CD4-positive, CD25-positive, alpha-beta regulatory T cell (primary cell): ENCODE measurements at regions not wholly inside any gene's neighbourhood (a gene's known extent, or its start where the extent isn't known, plus 50 kb on each side); places are given as distances from the start of the nearest gene placed in this dataset.
A peak's percentile ranks its signal among the peaks of the same experiment; 100 is the strongest.

Experiments used
- ATAC-seq, 2 donors: fragments of 150-1000 bp; cut with Tn5 transposase; one replicate each; pipeline ENCODE4 v1.10.0; 2021; ENCODE audit warnings: low read depth in 2 of 2, moderate number of reproducible peaks in 2 of 2, moderate library complexity in 1 of 2
- DNase-seq, 3 donors: peaks; one replicate each; pipeline versions ENCODE4 v3.0.0 to v3.0.0-alpha.2; 2012 to 2022; ENCODE audit warnings: mixed read lengths in 1 of 3
- H3K27ac ChIP-seq: one replicate; pipeline ENCODE4 v1.7.0; 2013; ENCODE audit warnings: mild to moderate bottlenecking, low read length; ENCODE audit not compliant: insufficient read depth, poor library complexity, severe bottlenecking
- H3K27me3 ChIP-seq: one replicate; pipeline ENCODE4 v1.7.0; 2013; ENCODE audit warnings: low read length; ENCODE audit not compliant: control insufficient read depth, insufficient read depth
- H3K36me3 ChIP-seq: one replicate; pipeline ENCODE4 v1.7.0; 2013; ENCODE audit warnings: mild to moderate bottlenecking, low read length, moderate library complexity; ENCODE audit not compliant: control insufficient read depth, insufficient read depth
- H3K4me1 ChIP-seq: 2 replicates; pipeline ENCODE4 v1.7.0; 2013; ENCODE audit warnings: mild to moderate bottlenecking, low read length; ENCODE audit not compliant: insufficient read depth, control insufficient read depth, poor library complexity, severe bottlenecking
- H3K4me3 ChIP-seq: one replicate; pipeline ENCODE4 v1.7.0; 2013; ENCODE audit warnings: low read depth, mild to moderate bottlenecking, low read length, moderate library complexity
- H3K9me3 ChIP-seq, 2 experiments: 1 replicate in 1 of 2; 2 replicates in 1 of 2; pipeline ENCODE4 v1.7.0; 2013; ENCODE audit warnings: low read length in 2 of 2, mild to moderate bottlenecking in 1 of 2, moderate library complexity in 1 of 2; ENCODE audit not compliant: control insufficient read depth in 2 of 2
- H3K27ac Mint-ChIP-seq, 3 donors: one replicate each; pipeline ENCODE4 v1.8.0; 2020 to 2022; ENCODE audit warnings: mild to moderate bottlenecking in 3 of 3, mixed read lengths in 3 of 3, moderate library complexity in 2 of 3
- H3K27me3 Mint-ChIP-seq: one replicate; pipeline ENCODE4 v1.8.0; 2022; ENCODE audit warnings: mild to moderate bottlenecking, mixed read lengths
- H3K36me3 Mint-ChIP-seq: one replicate; pipeline ENCODE4 v1.8.0; 2020; ENCODE audit warnings: mixed read lengths
- H3K4me1 Mint-ChIP-seq, 4 donors: one replicate each; pipeline ENCODE4 v1.8.0; 2020 to 2022; ENCODE audit warnings: mixed read lengths in 4 of 4, mild to moderate bottlenecking in 1 of 4
- H3K4me3 Mint-ChIP-seq, 4 donors: one replicate each; pipeline ENCODE4 v1.8.0; 2020 to 2022; ENCODE audit warnings: mild to moderate bottlenecking in 4 of 4, mixed read lengths in 4 of 4, moderate library complexity in 3 of 4
- H3K9me3 Mint-ChIP-seq, 7 donors: one replicate each; pipeline ENCODE4 v1.8.0; 2020 to 2022; ENCODE audit warnings: mixed read lengths in 7 of 7, mild to moderate bottlenecking in 3 of 7, moderate library complexity in 2 of 7

DNA sequence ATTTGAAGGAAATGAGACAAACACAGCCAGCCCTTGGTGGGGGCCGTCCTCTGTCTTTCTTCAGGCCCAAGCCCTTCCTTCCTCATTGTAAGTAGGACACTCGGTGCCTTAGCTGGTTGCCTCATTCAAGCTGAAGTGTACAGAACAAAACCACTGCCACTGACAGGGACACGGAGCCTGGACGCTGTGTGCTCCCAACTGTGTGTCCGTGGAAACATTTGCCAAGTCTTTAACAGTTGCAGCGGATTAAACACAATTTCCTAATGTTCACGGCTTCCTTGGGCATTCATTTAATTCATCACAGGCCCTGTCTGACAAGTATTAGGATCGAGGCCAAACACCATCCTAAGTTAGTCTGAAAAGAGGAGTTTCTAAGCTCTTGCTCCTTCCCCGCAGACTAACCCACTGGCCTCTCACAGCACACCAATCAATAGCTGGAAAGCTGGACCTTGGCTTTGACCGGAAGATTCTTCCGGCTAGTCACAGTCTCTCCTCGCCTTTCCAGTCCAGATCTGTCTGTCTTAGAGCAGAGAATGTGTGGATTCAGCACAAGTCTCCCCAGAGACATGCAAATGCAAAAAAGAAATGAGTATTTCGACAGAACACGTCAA, 68.7 kb upstream of the ACSL3 start:
- H3K27me3 ChIP-seq: no peaks in the 10 kb centered on the region
- H3K4me3 ChIP-seq: no peak overlapping the region
- H3K9me3 Mint-ChIP-seq: no peaks in the 10 kb centered on the region
- peaks cover 7% of the 10 kb centered on the region for H3K4me1 ChIP-seq
- H3K27ac ChIP-seq: no peak overlapping the region
- no peaks in the 10 kb centered on the region for H3K36me3 Mint-ChIP-seq
- H3K27ac Mint-ChIP-seq: no peak overlapping the region
- H3K4me3 Mint-ChIP-seq: no peak overlapping the region
- DNase-seq: no peak
- peaks cover 7 to 16% (median 8%) of the 10 kb centered on the region in 4 donors for H3K4me1 Mint-ChIP-seq
- no peaks in the 10 kb centered on the region for H3K9me3 ChIP-seq
- ATAC-seq: no peak
- no peaks in the 10 kb centered on the region for H3K27me3 Mint-ChIP-seq
- no peaks in the 10 kb centered on the region for H3K36me3 ChIP-seq

DNA sequence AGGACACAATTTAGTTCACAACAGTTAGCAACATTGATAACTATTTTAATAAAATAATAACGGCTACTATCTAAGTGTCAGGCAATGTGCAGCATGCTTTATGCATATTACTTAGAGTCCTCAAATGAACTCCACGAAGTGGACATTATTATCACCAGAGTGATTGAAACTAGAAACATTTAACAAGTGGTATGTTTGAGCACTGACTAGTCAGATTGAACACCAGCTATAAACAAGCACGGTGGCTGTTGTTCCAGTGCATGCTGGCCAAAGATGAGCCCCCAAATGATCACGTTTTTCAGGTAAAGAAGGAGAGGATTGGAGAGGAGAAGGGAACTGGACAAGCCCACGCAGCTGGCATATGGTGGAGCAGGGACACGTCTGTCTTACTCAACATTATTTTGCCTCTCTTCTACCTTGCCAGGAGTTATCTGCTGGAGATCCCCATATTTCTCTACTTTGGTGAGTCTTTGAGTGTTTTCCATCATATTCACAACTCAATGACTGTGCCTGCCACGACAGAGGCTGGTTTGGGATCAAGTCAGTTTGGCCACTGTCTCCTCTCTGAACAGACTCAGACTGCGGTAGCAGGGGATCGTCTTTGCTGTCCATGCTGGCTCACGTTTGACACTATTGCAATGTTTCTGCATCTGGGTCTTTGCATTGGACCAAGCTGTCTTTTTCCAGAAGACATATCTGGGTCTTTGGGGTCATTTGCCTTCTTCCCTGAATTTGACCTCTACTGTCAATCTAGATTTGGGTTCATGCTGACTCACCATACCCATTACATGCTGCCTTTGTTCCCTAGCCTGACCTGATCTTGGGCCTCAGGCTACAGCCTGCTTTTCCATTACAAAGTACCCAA, 66.0 kb upstream of the ACSL3 start:
- H3K27me3 ChIP-seq: no peaks in the 10 kb centered on the region
- no peaks in the 10 kb centered on the region for H3K36me3 ChIP-seq
- peak overlapping the region in 1 of 4 donors; percentile 73 for H3K4me3 Mint-ChIP-seq
- peaks cover 0 to 2% (median 0%) of the 10 kb centered on the region in 4 donors for H3K4me1 Mint-ChIP-seq
- no peak overlapping the region for H3K27ac Mint-ChIP-seq
- DNase-seq (no peak), ATAC-seq (no peak)
- H3K4me1 ChIP-seq: peaks cover 3% of the 10 kb centered on the region
- no peaks in the 10 kb centered on the region for H3K9me3 ChIP-seq
- peaks cover 7% of the 10 kb centered on the region for H3K27me3 Mint-ChIP-seq
- no peak overlapping the region for H3K4me3 ChIP-seq
- H3K27ac ChIP-seq: no peak overlapping the region
- no peaks in the 10 kb centered on the region for H3K36me3 Mint-ChIP-seq
- H3K9me3 Mint-ChIP-seq: no peaks in the 10 kb centered on the region

DNA sequence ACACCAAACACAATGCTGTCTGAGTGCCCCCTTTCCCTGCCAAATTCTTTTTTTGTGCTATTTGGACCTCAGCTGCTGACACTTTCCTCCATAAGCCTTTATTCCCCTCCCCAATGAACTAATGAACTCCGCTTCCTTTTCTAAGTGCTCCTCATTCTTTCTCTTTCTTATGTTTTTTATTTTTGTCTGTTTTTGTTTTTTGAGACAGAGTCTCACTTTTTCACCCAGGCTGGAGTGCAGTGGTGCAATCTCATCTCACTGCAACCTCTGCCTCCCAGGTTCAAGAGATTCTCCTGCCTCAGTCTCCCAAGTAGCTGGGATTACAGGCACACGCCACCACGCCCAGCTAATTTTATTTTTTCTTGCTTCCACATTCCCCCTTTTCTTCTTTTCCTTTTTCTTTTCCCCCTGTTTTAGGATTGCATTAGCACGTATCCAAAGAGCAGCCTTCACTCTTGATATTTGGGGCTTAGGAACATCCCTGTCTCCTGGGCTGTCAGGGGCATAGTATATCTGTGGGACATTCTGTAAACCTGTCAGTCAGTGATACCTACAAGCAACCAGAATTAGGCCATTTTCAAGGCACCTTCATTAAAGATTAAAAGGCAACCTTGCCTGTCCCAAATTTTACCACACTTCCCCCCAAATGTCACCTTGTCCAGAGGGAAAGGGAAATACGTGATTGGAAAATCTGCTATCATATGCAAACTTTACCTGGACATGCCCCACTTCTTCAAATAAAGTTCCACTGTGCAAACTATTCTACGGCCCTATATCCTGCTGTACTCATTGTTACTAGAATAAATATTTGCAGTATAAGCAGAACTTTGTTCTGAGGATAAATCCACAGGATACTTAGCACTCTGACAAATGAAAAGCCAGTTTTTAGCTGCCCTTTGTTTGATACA, 65.1 kb upstream of the ACSL3 start:
- H3K27me3 ChIP-seq: no peaks in the 10 kb centered on the region
- H3K9me3 ChIP-seq: no peaks in the 10 kb centered on the region
- Mint-ChIP-seq H3K27ac (no peak overlapping the region), H3K27me3 (peaks cover 7% of the 10 kb centered on the region), H3K36me3 (no peaks in the 10 kb centered on the region), H3K4me1 (no peaks in the 10 kb centered on the region), H3K4me3 (peak overlapping the region in 1 of 4 donors; percentile 73), H3K9me3 (no peaks in the 10 kb centered on the region)
- ATAC-seq: no peak
- H3K36me3 ChIP-seq: no peaks in the 10 kb centered on the region
- no peaks in the 10 kb centered on the region for H3K4me1 ChIP-seq
- no peak overlapping the region for H3K27ac ChIP-seq
- no peak overlapping the region for H3K4me3 ChIP-seq
- DNase-seq: no peak

DNA sequence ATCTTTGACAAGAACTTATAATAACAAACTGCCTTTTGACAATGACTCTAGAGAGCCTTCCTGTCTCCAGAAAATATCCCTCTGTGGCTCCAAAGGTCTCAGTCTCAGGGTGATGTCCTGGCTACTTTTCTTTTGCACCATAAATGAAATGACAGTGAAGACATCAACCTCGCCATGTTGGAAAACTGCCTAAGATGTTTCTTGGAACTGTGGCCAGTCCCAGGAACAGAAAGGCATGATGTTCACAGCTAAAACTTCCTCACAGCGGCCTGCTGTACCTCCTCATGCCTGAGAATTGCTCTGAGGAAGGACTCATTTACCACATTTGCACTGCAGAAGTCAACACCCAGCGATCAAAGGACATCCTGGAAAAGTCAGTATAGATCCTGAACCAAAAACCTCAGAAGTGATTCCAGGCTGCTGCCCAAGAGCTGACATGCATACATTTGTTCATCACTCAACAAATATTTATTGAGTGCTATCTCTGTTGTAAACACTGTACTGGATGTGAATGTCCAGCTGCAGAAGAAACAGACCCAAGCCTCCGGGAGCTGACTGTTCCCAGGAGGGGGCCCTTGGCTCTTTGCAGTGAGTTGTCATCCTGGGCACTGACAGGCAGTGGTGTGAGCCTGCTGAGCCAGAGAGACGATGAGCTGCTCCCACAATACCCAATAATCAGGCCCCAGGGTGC, 64.3 kb upstream of the ACSL3 start:
- no peak for DNase-seq
- Histone ChIP-seq H3K36me3 (no peaks in the 10 kb centered on the region), H3K4me3 (no peak overlapping the region), H3K9me3 (no peaks in the 10 kb centered on the region), H3K4me1 (no peaks in the 10 kb centered on the region), H3K27me3 (no peaks in the 10 kb centered on the region), H3K27ac (no peak overlapping the region)
- no peaks in the 10 kb centered on the region for H3K9me3 Mint-ChIP-seq
- H3K27me3 Mint-ChIP-seq: peaks cover 7% of the 10 kb centered on the region
- H3K4me1 Mint-ChIP-seq: no peaks in the 10 kb centered on the region
- no peak overlapping the region for H3K4me3 Mint-ChIP-seq
- H3K27ac Mint-ChIP-seq: no peak overlapping the region
- no peaks in the 10 kb centered on the region for H3K36me3 Mint-ChIP-seq
- ATAC-seq: no peak

DNA sequence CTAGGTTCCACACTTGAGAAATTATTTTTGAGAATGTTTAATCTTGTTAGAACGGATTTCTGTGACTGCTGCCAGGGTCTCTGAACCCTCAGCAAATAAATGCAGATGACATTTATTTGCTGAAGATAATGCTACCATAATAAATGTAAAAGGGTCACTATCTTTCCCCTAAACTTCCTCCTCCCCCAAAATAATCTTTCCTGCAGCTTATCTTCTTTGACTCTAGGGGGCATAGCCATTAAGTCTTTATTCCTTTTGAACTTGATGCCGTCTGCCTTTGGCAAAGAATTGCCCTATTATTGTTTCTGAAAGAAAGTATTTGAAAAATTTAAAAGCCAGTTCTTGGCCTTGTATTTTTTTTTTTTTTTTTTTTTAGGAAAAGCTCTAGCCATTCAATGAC, 63.6 kb upstream of the ACSL3 start:
- H3K4me3 Mint-ChIP-seq: no peak overlapping the region
- H3K27me3 Mint-ChIP-seq: peaks cover 10% of the 10 kb centered on the region
- Histone ChIP-seq H3K27ac (no peak overlapping the region), H3K36me3 (no peaks in the 10 kb centered on the region), H3K4me3 (no peak overlapping the region), H3K9me3 (no peaks in the 10 kb centered on the region), H3K4me1 (no peaks in the 10 kb centered on the region), H3K27me3 (no peaks in the 10 kb centered on the region)
- ATAC-seq: no peak
- H3K36me3 Mint-ChIP-seq: no peaks in the 10 kb centered on the region
- DNase-seq: peak in 1 of 3 donors; percentile 25
- peaks cover 0 to 2% (median 0%) of the 10 kb centered on the region in 4 donors for H3K4me1 Mint-ChIP-seq
- H3K9me3 Mint-ChIP-seq: no peaks in the 10 kb centered on the region
- no peak overlapping the region for H3K27ac Mint-ChIP-seq

DNA sequence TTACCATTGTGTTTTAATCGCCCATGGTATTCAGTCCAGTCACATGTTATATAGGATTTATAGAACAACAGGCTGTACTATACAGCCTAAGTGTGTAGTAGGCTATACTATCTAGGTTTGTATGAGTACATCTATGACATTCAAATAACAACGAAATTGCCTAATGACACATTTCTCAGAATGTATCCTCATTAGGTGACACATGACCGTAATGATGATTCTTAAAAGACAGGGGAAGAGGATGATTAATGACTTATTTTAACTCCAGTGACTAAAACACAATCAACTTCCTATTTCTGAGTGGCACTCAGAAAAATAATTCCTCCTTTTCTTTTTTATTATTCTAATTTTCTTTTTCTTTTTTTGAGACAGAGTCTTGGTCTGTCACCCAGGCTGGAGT, 63.0 kb upstream of the ACSL3 start:
- no peaks in the 10 kb centered on the region for H3K36me3 ChIP-seq
- no peak overlapping the region for H3K27ac ChIP-seq
- Mint-ChIP-seq H3K36me3 (no peaks in the 10 kb centered on the region), H3K9me3 (no peaks in the 10 kb centered on the region), H3K4me1 (peaks cover 0 to 3% (median 0%) of the 10 kb centered on the region in 4 donors), H3K4me3 (no peak overlapping the region), H3K27me3 (peaks cover 14% of the 10 kb centered on the region), H3K27ac (no peak overlapping the region)
- no peak overlapping the region for H3K4me3 ChIP-seq
- DNase-seq (peak in 1 of 3 donors; percentile 17), ATAC-seq (no peak)
- H3K9me3 ChIP-seq: no peaks in the 10 kb centered on the region
- H3K27me3 ChIP-seq: no peaks in the 10 kb centered on the region
- H3K4me1 ChIP-seq: no peaks in the 10 kb centered on the region

DNA sequence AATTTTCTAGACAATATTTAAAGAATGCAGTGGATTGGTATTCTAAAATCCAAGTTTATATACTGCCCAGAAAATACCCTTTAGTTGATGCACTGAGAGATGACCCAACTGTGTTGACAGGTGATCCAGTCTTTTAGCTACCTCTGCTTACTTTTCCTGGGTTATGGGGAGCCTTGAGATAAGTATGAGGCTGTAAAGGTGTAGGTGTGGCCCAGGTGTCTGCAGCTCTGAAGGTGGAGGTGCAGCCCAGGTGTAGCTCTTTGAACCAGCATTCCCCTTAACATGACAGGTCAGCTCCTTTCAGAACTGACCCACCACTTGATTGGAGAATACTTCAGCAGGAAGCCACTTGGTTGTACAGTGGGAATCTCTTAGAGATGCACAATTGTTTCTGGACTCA, 62.3 kb upstream of the ACSL3 start:
- DNase-seq: no peak
- Mint-ChIP-seq H3K9me3 (no peaks in the 10 kb centered on the region), H3K27ac (no peak overlapping the region), H3K36me3 (no peaks in the 10 kb centered on the region), H3K4me3 (no peak overlapping the region), H3K27me3 (peaks cover 14% of the 10 kb centered on the region), H3K4me1 (peaks cover 0 to 3% (median 0%) of the 10 kb centered on the region in 4 donors)
- no peak for ATAC-seq
- Histone ChIP-seq H3K36me3 (no peaks in the 10 kb centered on the region), H3K4me3 (no peak overlapping the region), H3K9me3 (no peaks in the 10 kb centered on the region), H3K27ac (no peak overlapping the region), H3K27me3 (no peaks in the 10 kb centered on the region), H3K4me1 (no peaks in the 10 kb centered on the region)
